HEK293 (cell line): ENCODE measurements at regions not wholly inside any gene's neighbourhood (a gene's known extent, or its start where the extent isn't known, plus 50 kb on each side); places are given as distances from the start of the nearest gene placed in this dataset.

ENCODE experiments used
- CTCF ChIP-seq: fragments of 450-650 bp; formaldehyde crosslinking; IDR thresholded peaks from 2 replicates; pipeline ENCODE4 v1.5.1; 2016; ENCODE audit warnings: missing biosample characterization, missing genetic modification characterization
- PRDM4 ChIP-seq: fragments of 450-650 bp; formaldehyde crosslinking; IDR thresholded peaks from 2 replicates; pipeline ENCODE4 v1.5.1; 2017; ENCODE audit warnings: missing biosample characterization, missing genetic modification characterization
- REST ChIP-seq: fragments of 450-650 bp; formaldehyde crosslinking; IDR thresholded peaks from 2 replicates; pipeline ENCODE4 v1.5.1; 2016; ENCODE audit warnings: missing biosample characterization, missing genetic modification characterization
- ZBTB21 ChIP-seq: fragments of 450-650 bp; formaldehyde crosslinking; IDR thresholded peaks from 2 replicates; pipeline ENCODE4 v1.5.1; 2017; ENCODE audit warnings: missing biosample characterization, missing genetic modification characterization
- ZEB2 ChIP-seq: fragments of 450-650 bp; formaldehyde crosslinking; IDR thresholded peaks from 2 replicates; pipeline ENCODE4 v1.5.1; 2016; ENCODE audit warnings: missing biosample characterization, missing genetic modification characterization
- ZNF148 ChIP-seq: fragments of 450-650 bp; formaldehyde crosslinking; IDR thresholded peaks from 2 replicates; pipeline ENCODE4 v1.5.0; 2017; ENCODE audit warnings: missing biosample characterization, missing genetic modification characterization, borderline replicate concordance
- ZNF174 ChIP-seq: fragments of 450-650 bp; formaldehyde crosslinking; IDR thresholded peaks from 2 replicates; pipeline ENCODE4 v1.5.0; 2017; ENCODE audit warnings: missing biosample characterization, mild to moderate bottlenecking, missing genetic modification characterization
- ZNF274 ChIP-seq, 2 experiments: fragments of 200-500 bp in 1 of 2; fragments of 450-650 bp in 1 of 2; sonication (Bioruptor generic) in 1 of 2; formaldehyde crosslinking in 1 of 2; IDR thresholded peaks; 2 replicates each; pipeline versions ENCODE4 v1.5.1 to v1.6.1; 2014 to 2016; ENCODE audit warnings: borderline replicate concordance in 1 of 2, inconsistent platforms in 1 of 2, low read length in 1 of 2, missing biosample characterization in 1 of 2, missing genetic modification characterization in 1 of 2
- ZNF280D ChIP-seq: fragments of 450-650 bp; formaldehyde crosslinking; IDR thresholded peaks from 2 replicates; pipeline ENCODE4 v1.5.1; 2016; ENCODE audit warnings: missing biosample characterization, missing genetic modification characterization
- ZNF629 ChIP-seq: fragments of 450-650 bp; formaldehyde crosslinking; IDR thresholded peaks from 2 replicates; pipeline ENCODE4 v1.5.1; 2017; ENCODE audit warnings: missing biosample characterization, missing genetic modification characterization
- ZNF747 ChIP-seq: fragments of 450-650 bp; formaldehyde crosslinking; IDR thresholded peaks from 2 replicates; pipeline ENCODE4 v1.5.1; 2016; ENCODE audit warnings: missing biosample characterization, missing genetic modification characterization
- TF ChIP-seq, protein P1 (sequence below): fragments of 450-650 bp; formaldehyde crosslinking; conservative IDR thresholded peaks from 2 replicates; pipeline ENCODE4 v1.5.1; 2016; ENCODE audit warnings: low read depth, missing biosample characterization, missing genetic modification characterization

- TF ChIP-seq CTCF (tag by site-specific recombination) (no peak), ZEB2 (no peak), ZNF629 (tag by site-specific recombination) (no peak), ZNF148 (tag by site-specific recombination) (no peak), ZNF747 (tag by site-specific recombination) (no peak), REST (no peak), ZNF274 (IDR thresholded peaks at IDR 0.05; ENCODE audit: low read length) (no peak), ZNF274 (tag by site-specific recombination; IDR thresholded peaks at IDR 0.05; ENCODE audit: borderline replicate concordance) (no peak), ZBTB21 (tag by site-specific recombination) (no peak), PRDM4 (no peak), ZNF280D (no peak), ZNF174 (tag by site-specific recombination) (no peak)
- TF ChIP-seq, protein P1, sequence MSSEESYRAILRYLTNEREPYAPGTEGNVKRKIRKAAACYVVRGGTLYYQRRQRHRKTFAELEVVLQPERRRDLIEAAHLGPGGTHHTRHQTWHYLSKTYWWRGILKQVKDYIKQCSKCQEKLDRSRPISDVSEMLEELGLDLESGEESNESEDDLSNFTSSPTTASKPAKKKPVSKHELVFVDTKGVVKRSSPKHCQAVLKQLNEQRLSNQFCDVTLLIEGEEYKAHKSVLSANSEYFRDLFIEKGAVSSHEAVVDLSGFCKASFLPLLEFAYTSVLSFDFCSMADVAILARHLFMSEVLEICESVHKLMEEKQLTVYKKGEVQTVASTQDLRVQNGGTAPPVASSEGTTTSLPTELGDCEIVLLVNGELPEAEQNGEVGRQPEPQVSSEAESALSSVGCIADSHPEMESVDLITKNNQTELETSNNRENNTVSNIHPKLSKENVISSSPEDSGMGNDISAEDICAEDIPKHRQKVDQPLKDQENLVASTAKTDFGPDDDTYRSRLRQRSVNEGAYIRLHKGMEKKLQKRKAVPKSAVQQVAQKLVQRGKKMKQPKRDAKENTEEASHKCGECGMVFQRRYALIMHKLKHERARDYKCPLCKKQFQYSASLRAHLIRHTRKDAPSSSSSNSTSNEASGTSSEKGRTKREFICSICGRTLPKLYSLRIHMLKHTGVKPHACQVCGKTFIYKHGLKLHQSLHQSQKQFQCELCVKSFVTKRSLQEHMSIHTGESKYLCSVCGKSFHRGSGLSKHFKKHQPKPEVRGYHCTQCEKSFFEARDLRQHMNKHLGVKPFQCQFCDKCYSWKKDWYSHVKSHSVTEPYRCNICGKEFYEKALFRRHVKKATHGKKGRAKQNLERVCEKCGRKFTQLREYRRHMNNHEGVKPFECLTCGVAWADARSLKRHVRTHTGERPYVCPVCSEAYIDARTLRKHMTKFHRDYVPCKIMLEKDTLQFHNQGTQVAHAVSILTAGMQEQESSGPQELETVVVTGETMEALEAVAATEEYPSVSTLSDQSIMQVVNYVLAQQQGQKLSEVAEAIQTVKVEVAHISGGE (tag by site-specific recombination): no peak
These were observed 162.7 kb downstream of the UNC5CL start for GRCh38 chr6:40876336-40876735.
